ENCODE measurements at regions not wholly inside any gene's neighbourhood (a gene's known extent, or its start where the extent isn't known, plus 50 kb on each side); places are given as distances from the start of the nearest gene placed in this dataset.

GRCh38 chr11:38330578-38330977 is 1732.5 kb upstream of the RAG2 start:
- TF ChIP-seq POLR2A (IDR thresholded peaks at IDR 0.05; ENCODE audit: low read depth, low read length): no peak
- no peak for TF ChIP-seq TAF1 (IDR thresholded peaks at IDR 0.05; ENCODE audit: borderline replicate concordance, low read depth, low read length)
- TF ChIP-seq POLR2AphosphoS5 (IDR thresholded peaks at IDR 0.05; ENCODE audit: low read depth, low read length): no peak
